Astrocyte (in vitro differentiated cells and primary cell): ENCODE measurements at regions not wholly inside any gene's neighbourhood (a gene's known extent, or its start where the extent isn't known, plus 50 kb on each side); places are given as distances from the start of the nearest gene placed in this dataset.

Experiments used
- DNase-seq: peaks from one replicate; pipeline ENCODE4 v3.0.0-alpha.2; 2010; ENCODE audit warnings: low read depth
- FAIRE-seq: peaks from 2 replicates; lab custom pipeline; 2011; peaks lifted over from hg19 to GRCh38; lab: Jason Lieb, UNC
- H2AFZ ChIP-seq: 2 replicates; pipeline ENCODE4 v1.6.0; 2012; ENCODE audit warnings: low read depth, low read length, inconsistent platforms
- H3K27ac ChIP-seq: 2 replicates; pipeline ENCODE4 v1.5.1; 2011; ENCODE audit warnings: low read depth, low read length, inconsistent platforms
- H3K27me3 ChIP-seq: 2 replicates; pipeline ENCODE4 v1.6.0; 2011; ENCODE audit warnings: low read length, inconsistent platforms; ENCODE audit not compliant: insufficient read depth
- H3K36me3 ChIP-seq: 2 replicates; pipeline ENCODE4 v1.5.1; 2011; ENCODE audit warnings: low read length, inconsistent platforms; ENCODE audit not compliant: insufficient read depth
- H3K4me1 ChIP-seq: 2 replicates; pipeline ENCODE4 v1.5.1; 2011; ENCODE audit warnings: low read length, inconsistent platforms; ENCODE audit not compliant: insufficient read depth
- H3K4me2 ChIP-seq: 2 replicates; pipeline ENCODE4 v1.6.0; 2012; ENCODE audit warnings: low read length, inconsistent platforms
- H3K4me3 ChIP-seq: 2 replicates; pipeline ENCODE4 v1.5.1; 2011; ENCODE audit warnings: low read depth, mild to moderate bottlenecking, low read length, inconsistent platforms; ENCODE audit not compliant: insufficient read depth
- H3K79me2 ChIP-seq: 2 replicates; pipeline ENCODE4 v1.6.0; 2012; ENCODE audit warnings: mild to moderate bottlenecking, low read length, inconsistent platforms; ENCODE audit not compliant: insufficient read depth
- H3K9ac ChIP-seq: 2 replicates; pipeline ENCODE4 v1.6.0; 2012; ENCODE audit warnings: mild to moderate bottlenecking, low read length, inconsistent platforms
- H3K9me3 ChIP-seq: 2 replicates; pipeline ENCODE4 v1.5.1; 2012; ENCODE audit warnings: low read depth, mild to moderate bottlenecking, low read length, inconsistent platforms; ENCODE audit not compliant: insufficient read depth
- H4K20me1 ChIP-seq: 2 replicates; pipeline ENCODE4 v1.6.0; 2012; ENCODE audit warnings: low read length, inconsistent platforms; ENCODE audit not compliant: insufficient read depth
- H3K27ac Mint-ChIP-seq: one replicate; pipeline ENCODE4 v1.8.0; 2021; ENCODE audit warnings: mild to moderate bottlenecking, mixed read lengths; ENCODE audit not compliant: unreplicated experiment
- H3K27me3 Mint-ChIP-seq: one replicate; pipeline ENCODE4 v1.8.0; 2021; ENCODE audit warnings: low read depth, mixed read lengths; ENCODE audit not compliant: unreplicated experiment
- H3K36me3 Mint-ChIP-seq: one replicate; pipeline ENCODE4 v1.8.0; 2021; ENCODE audit warnings: low read depth, mixed read lengths; ENCODE audit not compliant: unreplicated experiment
- H3K4me1 Mint-ChIP-seq: one replicate; pipeline ENCODE4 v1.8.0; 2021; ENCODE audit warnings: low read depth, mixed read lengths; ENCODE audit not compliant: unreplicated experiment
- H3K4me3 Mint-ChIP-seq: one replicate; pipeline ENCODE4 v1.8.0; 2021; ENCODE audit warnings: mild to moderate bottlenecking, moderate library complexity, mixed read lengths; ENCODE audit not compliant: unreplicated experiment
- H3K9me3 Mint-ChIP-seq: one replicate; pipeline ENCODE4 v1.8.0; 2021; ENCODE audit warnings: mild to moderate bottlenecking, mixed read lengths; ENCODE audit not compliant: unreplicated experiment
- EZH2 ChIP-seq: IDR thresholded peaks from 2 replicates; pipeline ENCODE4 v1.6.1; 2012; ENCODE audit warnings: mild to moderate bottlenecking, low read length, inconsistent platforms; ENCODE audit not compliant: insufficient read depth
- TF ChIP-seq, protein P1 (sequence below): IDR thresholded peaks from 2 replicates; pipeline ENCODE4 v1.5.1; 2011; ENCODE audit warnings: low read depth, mild to moderate bottlenecking, inconsistent platforms, low read length, moderate library complexity; ENCODE audit not compliant: insufficient read depth

DNA sequence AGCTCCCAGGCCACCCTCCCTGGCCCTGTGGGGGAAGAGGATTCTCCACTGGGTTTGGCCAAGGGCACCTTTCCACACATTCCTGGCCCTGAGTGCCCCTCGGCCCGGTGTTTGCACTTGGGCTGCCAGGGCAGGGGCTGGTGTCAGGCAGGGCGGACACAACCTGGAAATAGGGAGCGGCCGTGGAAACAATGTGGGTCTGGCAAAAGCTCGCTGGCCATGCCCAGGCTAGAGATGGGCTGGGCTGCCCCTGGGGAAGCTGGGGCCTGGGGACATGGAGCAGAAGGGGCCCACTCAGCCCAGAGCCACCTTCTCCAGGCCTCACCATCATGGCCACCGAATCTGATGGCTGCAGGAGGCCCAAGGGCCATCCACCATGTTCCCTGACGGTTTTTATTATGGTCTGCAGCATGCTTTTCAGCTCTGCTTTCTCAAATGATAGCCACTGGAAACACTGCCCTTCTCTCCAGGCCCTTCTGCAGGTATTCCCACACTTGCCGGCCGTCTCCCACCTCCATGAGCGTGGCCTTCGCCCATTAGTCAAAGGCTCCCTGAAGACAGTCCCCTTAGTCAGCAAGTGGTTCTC lies 275.1 kb downstream of the CYP26B1 start:
- no peaks in the 10 kb centered on the region for H3K79me2 ChIP-seq
- peaks cover 11% of the 10 kb centered on the region for H3K27me3 ChIP-seq
- DNase-seq = no peak
- Mint-ChIP-seq H3K27me3 (peaks cover 75% of the 10 kb centered on the region), H3K9me3 (peaks cover 9% of the 10 kb centered on the region), H3K4me3 (no peak overlapping the region), H3K27ac (no peak overlapping the region), H3K4me1 (no peaks in the 10 kb centered on the region), H3K36me3 (no peaks in the 10 kb centered on the region)
- H3K9ac ChIP-seq = no peak overlapping the region
- H2AFZ ChIP-seq = no peak overlapping the region
- no peak overlapping the region for H3K27ac ChIP-seq
- no peak overlapping the region for H3K4me2 ChIP-seq
- H4K20me1 ChIP-seq = no peaks in the 10 kb centered on the region
- H3K9me3 ChIP-seq = no peaks in the 10 kb centered on the region
- H3K36me3 ChIP-seq = no peaks in the 10 kb centered on the region
- no peak for TF ChIP-seq EZH2
- TF ChIP-seq, protein P1, sequence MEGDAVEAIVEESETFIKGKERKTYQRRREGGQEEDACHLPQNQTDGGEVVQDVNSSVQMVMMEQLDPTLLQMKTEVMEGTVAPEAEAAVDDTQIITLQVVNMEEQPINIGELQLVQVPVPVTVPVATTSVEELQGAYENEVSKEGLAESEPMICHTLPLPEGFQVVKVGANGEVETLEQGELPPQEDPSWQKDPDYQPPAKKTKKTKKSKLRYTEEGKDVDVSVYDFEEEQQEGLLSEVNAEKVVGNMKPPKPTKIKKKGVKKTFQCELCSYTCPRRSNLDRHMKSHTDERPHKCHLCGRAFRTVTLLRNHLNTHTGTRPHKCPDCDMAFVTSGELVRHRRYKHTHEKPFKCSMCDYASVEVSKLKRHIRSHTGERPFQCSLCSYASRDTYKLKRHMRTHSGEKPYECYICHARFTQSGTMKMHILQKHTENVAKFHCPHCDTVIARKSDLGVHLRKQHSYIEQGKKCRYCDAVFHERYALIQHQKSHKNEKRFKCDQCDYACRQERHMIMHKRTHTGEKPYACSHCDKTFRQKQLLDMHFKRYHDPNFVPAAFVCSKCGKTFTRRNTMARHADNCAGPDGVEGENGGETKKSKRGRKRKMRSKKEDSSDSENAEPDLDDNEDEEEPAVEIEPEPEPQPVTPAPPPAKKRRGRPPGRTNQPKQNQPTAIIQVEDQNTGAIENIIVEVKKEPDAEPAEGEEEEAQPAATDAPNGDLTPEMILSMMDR = no peak
- no peaks in the 10 kb centered on the region for H3K4me1 ChIP-seq
- FAIRE-seq = no peak
- no peak overlapping the region for H3K4me3 ChIP-seq

DNA sequence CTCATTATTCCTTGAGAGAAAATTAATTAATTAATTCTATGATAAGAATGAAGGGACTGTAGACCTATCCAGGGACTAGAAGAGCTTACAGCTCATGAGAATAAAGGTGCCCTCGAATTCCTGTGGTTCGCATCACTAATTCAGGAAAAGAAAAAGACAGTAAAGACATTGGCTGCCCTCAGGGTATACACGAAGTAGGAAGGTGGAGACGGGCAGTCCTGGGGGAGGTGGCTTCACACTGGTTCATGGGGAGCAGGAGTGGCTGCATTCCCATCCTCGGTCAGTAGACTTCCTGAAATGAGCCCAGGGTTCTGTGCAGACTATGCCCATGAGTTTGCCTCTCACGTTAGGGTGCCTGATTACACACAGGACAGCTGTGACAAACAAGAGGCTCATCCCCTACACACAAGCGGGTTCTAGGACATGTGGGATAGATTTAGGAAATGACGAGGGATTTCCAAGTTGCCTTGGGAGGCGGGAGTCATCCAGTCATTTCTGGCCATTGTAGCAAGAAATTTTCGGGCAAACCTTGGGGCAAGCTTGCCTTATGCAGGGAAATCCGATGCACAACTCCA lies 282.2 kb downstream of the CYP26B1 start:
- Mint-ChIP-seq H3K27me3 (peaks cover 82% of the 10 kb centered on the region), H3K9me3 (no peaks in the 10 kb centered on the region), H3K36me3 (no peaks in the 10 kb centered on the region), H3K4me1 (no peaks in the 10 kb centered on the region), H3K4me3 (no peak overlapping the region), H3K27ac (no peak overlapping the region)
- no peak overlapping the region for H3K27ac ChIP-seq
- DNase-seq (no peak), FAIRE-seq (no peak)
- H3K79me2 ChIP-seq = no peaks in the 10 kb centered on the region
- H3K4me1 ChIP-seq = no peaks in the 10 kb centered on the region
- no peak overlapping the region for H2AFZ ChIP-seq
- no peak overlapping the region for H3K9ac ChIP-seq
- TF ChIP-seq, protein P1 = no peak
- TF ChIP-seq EZH2 = no peak
- peaks cover 25% of the 10 kb centered on the region for H3K27me3 ChIP-seq
- no peaks in the 10 kb centered on the region for H4K20me1 ChIP-seq
- H3K36me3 ChIP-seq = no peaks in the 10 kb centered on the region
- H3K9me3 ChIP-seq = no peaks in the 10 kb centered on the region
- H3K4me2 ChIP-seq = no peak overlapping the region
- H3K4me3 ChIP-seq = no peak overlapping the region

DNA sequence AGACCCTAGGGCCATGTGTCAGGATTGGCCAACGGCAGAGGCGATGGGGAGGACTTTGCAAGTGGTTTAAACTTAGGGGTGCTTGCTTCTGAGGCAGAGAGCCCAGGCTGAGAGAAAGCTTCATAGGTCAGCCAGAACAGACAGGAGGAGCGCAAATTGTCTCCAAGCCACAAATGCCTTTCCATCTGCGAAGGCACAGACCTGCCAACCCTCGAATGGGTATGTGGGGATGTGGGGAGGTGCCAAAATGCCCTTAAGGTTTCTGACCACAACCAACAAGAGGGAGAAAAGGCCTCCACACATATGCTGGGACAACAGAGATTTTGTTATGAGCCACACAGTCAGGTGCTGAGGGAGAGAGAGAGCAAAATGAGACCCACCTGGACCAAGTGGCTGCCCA lies 283.6 kb downstream of the CYP26B1 start:
- Histone ChIP-seq H3K4me3 (no peak overlapping the region), H3K4me2 (no peak overlapping the region), H3K27me3 (peaks cover 23% of the 10 kb centered on the region), H3K27ac (no peak overlapping the region), H3K36me3 (no peaks in the 10 kb centered on the region), H3K4me1 (no peaks in the 10 kb centered on the region), H2AFZ (no peak overlapping the region), H4K20me1 (no peaks in the 10 kb centered on the region), H3K9me3 (no peaks in the 10 kb centered on the region), H3K9ac (no peak overlapping the region), H3K79me2 (no peaks in the 10 kb centered on the region)
- TF ChIP-seq, protein P1 = no peak
- no peak for TF ChIP-seq EZH2
- DNase-seq = no peak
- no peak overlapping the region for H3K4me3 Mint-ChIP-seq
- H3K36me3 Mint-ChIP-seq = no peaks in the 10 kb centered on the region
- H3K9me3 Mint-ChIP-seq = no peaks in the 10 kb centered on the region
- peaks cover 82% of the 10 kb centered on the region for H3K27me3 Mint-ChIP-seq
- no peak overlapping the region for H3K27ac Mint-ChIP-seq
- no peaks in the 10 kb centered on the region for H3K4me1 Mint-ChIP-seq
- FAIRE-seq = no peak
